ENCODE measurements at regions not wholly inside any gene's neighbourhood (a gene's known extent, or its start where the extent isn't known, plus 50 kb on each side); places are given as distances from the start of the nearest gene placed in this dataset.

GRCh38 chr1:90474158-90474557, 242.9 kb downstream of the BARHL2 start:
- WGBS, 3 donors = 67 to 71% (median 70%) methylated on average over 2 of the region's 2 CpGs
- no peak for ATAC-seq
- H3K9me3 ChIP-seq = no peaks in the 10 kb centered on the region

GRCh38 chr1:90472775-90473174, 244.3 kb downstream of the BARHL2 start:
- TF ChIP-seq CTCF (IDR thresholded peaks at IDR 0.05) = no peak

More at GRCh38 chr1:90474158-90474557, 242.9 kb downstream of the BARHL2 start:
- H3K27ac ChIP-seq = no peak overlapping the region
- intact Hi-C loops (cut with DNase I) = no loop called here
- no peaks in the 10 kb centered on the region for H3K4me1 ChIP-seq
- no peak for DNase-seq
- no peaks in the 10 kb centered on the region for H3K36me3 ChIP-seq (ENCODE audit: insufficient read depth in 1 of 2, low read depth in 1 of 2)
- no peaks in the 10 kb centered on the region for H3K27me3 ChIP-seq (ENCODE audit: insufficient read depth in 3 of 3, low read length in 2 of 3)
- TF ChIP-seq CTCF (IDR thresholded peaks at IDR 0.05) = no peak
- no peak overlapping the region for H3K4me3 ChIP-seq

GRCh38 chr1:90459570-90459969, 257.5 kb downstream of the BARHL2 start:
- H3K27ac ChIP-seq = no peak overlapping the region
- ATAC-seq (no peak), DNase-seq (no peak)
- no peaks in the 10 kb centered on the region for H3K36me3 ChIP-seq (ENCODE audit: insufficient read depth in 1 of 2, low read depth in 1 of 2)
- 86 to 93% (median 90%) methylated on average over 2 of the region's 2 CpGs for WGBS, 3 donors
- no peak for TF ChIP-seq CTCF (IDR thresholded peaks at IDR 0.05)
- no peak overlapping the region for H3K4me3 ChIP-seq
- H3K4me1 ChIP-seq = no peaks in the 10 kb centered on the region
- intact Hi-C loops (cut with DNase I) = no loop called here
- H3K27me3 ChIP-seq (ENCODE audit: insufficient read depth in 3 of 3, low read length in 2 of 3) = no peaks in the 10 kb centered on the region
- H3K9me3 ChIP-seq = no peaks in the 10 kb centered on the region

More at GRCh38 chr1:90472775-90473174, 244.3 kb downstream of the BARHL2 start:
- ATAC-seq (no peak), DNase-seq (no peak)
- Histone ChIP-seq H3K4me1 (no peaks in the 10 kb centered on the region), H3K27ac (no peak overlapping the region), H3K36me3 (ENCODE audit: insufficient read depth in 1 of 2, low read depth in 1 of 2) (no peaks in the 10 kb centered on the region), H3K9me3 (no peaks in the 10 kb centered on the region), H3K27me3 (ENCODE audit: insufficient read depth in 3 of 3, low read length in 2 of 3) (no peaks in the 10 kb centered on the region), H3K4me3 (no peak overlapping the region)
- WGBS, 3 donors = 78 to 95% (median 83%) methylated on average over 1 of the region's 1 CpG
- intact Hi-C loops (cut with DNase I) = no loop called here

GRCh38 chr1:90457985-90458384, 259.1 kb downstream of the BARHL2 start:
- H3K4me3 ChIP-seq = no peak overlapping the region
- WGBS, 3 donors = 22 to 27% (median 27%) methylated on average over 3 of the region's 3 CpGs
- no peaks in the 10 kb centered on the region for H3K9me3 ChIP-seq
- DNase-seq = no peak
- H3K4me1 ChIP-seq = no peaks in the 10 kb centered on the region
- no peaks in the 10 kb centered on the region for H3K27me3 ChIP-seq (ENCODE audit: insufficient read depth in 3 of 3, low read length in 2 of 3)
- TF ChIP-seq CTCF (IDR thresholded peaks at IDR 0.05) = no peak
- intact Hi-C loops (cut with DNase I) = no loop called here
- H3K36me3 ChIP-seq (ENCODE audit: insufficient read depth in 1 of 2, low read depth in 1 of 2) = no peaks in the 10 kb centered on the region
- no peak overlapping the region for H3K27ac ChIP-seq
- no peak for ATAC-seq

GRCh38 chr1:90452491-90452890, 264.6 kb downstream of the BARHL2 start:
- Histone ChIP-seq H3K27me3 (ENCODE audit: insufficient read depth in 3 of 3, low read length in 2 of 3) (no peaks in the 10 kb centered on the region), H3K4me1 (no peaks in the 10 kb centered on the region), H3K4me3 (no peak overlapping the region), H3K9me3 (no peaks in the 10 kb centered on the region), H3K27ac (no peak overlapping the region), H3K36me3 (ENCODE audit: insufficient read depth in 1 of 2, low read depth in 1 of 2) (no peaks in the 10 kb centered on the region)
- intact Hi-C loops (cut with DNase I) = no loop called here
- no peak for DNase-seq
- whole genome bisulfite sequencing, 3 donors = 91 to 97% (median 93%) methylated on average over 2 of the region's 2 CpGs
- no peak for TF ChIP-seq CTCF (IDR thresholded peaks at IDR 0.05)
- no peak for ATAC-seq
